CD14-positive monocyte (primary cell): ENCODE measurements at regions not wholly inside any gene's neighbourhood (a gene's known extent, or its start where the extent isn't known, plus 50 kb on each side); places are given as distances from the start of the nearest gene placed in this dataset.

Experiments used
- DNase-seq, 3 donors: peaks; one replicate each; pipeline ENCODE4 v3.0.0-alpha.2; 2011 to 2022
- H2AFZ ChIP-seq: 2 replicates; pipeline ENCODE4 v1.6.0; 2012; ENCODE audit warnings: mild to moderate bottlenecking, low read depth, low read length, inconsistent platforms; ENCODE audit not compliant: insufficient read depth, poor library complexity, severe bottlenecking
- H3K27ac ChIP-seq, 2 donors: 1 replicate in 1 of 2; 2 replicates in 1 of 2; pipeline ENCODE4 v1.5.1; 2012 to 2013; ENCODE audit warnings: low read length in 2 of 2, control low read depth in 1 of 2, inconsistent platforms in 1 of 2, low read depth in 1 of 2, mild to moderate bottlenecking in 1 of 2
- H3K27me3 ChIP-seq, 2 donors: one replicate each; pipeline versions ENCODE4 v1.6.0 to v1.6.1; 2011 to 2013; ENCODE audit warnings: low read length in 2 of 2; ENCODE audit not compliant: control insufficient read depth in 2 of 2, insufficient read depth in 2 of 2
- H3K36me3 ChIP-seq, 2 donors: replicated peaks in 1 of 2; 1 replicate in 1 of 2; 2 replicates in 1 of 2; pipeline versions ENCODE4 v1.5.1 to v1.6.1; 2012 to 2013; ENCODE audit warnings: low read length in 2 of 2, control low read depth in 1 of 2, inconsistent platforms in 1 of 2, mild to moderate bottlenecking in 1 of 2; ENCODE audit not compliant: insufficient read depth in 2 of 2, control insufficient read depth in 1 of 2
- H3K4me1 ChIP-seq, 2 donors: 1 replicate in 1 of 2; 2 replicates in 1 of 2; pipeline versions ENCODE4 v1.5.1 to v1.6.1; 2012 to 2013; ENCODE audit warnings: low read length in 2 of 2, control low read depth in 1 of 2, inconsistent platforms in 1 of 2, mild to moderate bottlenecking in 1 of 2, moderate library complexity in 1 of 2; ENCODE audit not compliant: insufficient read depth in 2 of 2, control insufficient read depth in 1 of 2
- H3K4me2 ChIP-seq: replicated peaks from 2 replicates; pipeline ENCODE3; 2012; ENCODE audit warnings: low read length, moderate library complexity, mild to moderate bottlenecking; ENCODE audit not compliant: poor library complexity, severe bottlenecking; ENCODE audit errors: extremely low read depth
- H3K4me3 ChIP-seq, 3 experiments: fragments of 200-600 bp in 1 of 3; sonication (generic) in 1 of 3; replicated peaks in 1 of 3; 1 replicate in 2 of 3; 2 replicates in 1 of 3; pipeline ENCODE4 v1.5.1; 2011 to 2013; ENCODE audit warnings: low read length in 3 of 3, mild to moderate bottlenecking in 3 of 3, control low read depth in 2 of 3, low read depth in 2 of 3, inconsistent platforms in 1 of 3, moderate library complexity in 1 of 3
- H3K79me2 ChIP-seq: 2 replicates; pipeline ENCODE4 v1.6.0; 2012; ENCODE audit warnings: mild to moderate bottlenecking, control low read depth, inconsistent platforms, low read length, moderate library complexity; ENCODE audit not compliant: insufficient read depth
- H3K9ac ChIP-seq: 2 replicates; pipeline ENCODE4 v1.6.0; 2017; ENCODE audit warnings: low read length, mild to moderate bottlenecking; ENCODE audit not compliant: insufficient read depth, poor library complexity, severe bottlenecking
- H3K9me3 ChIP-seq, 2 donors: replicated peaks in 1 of 2; 1 replicate in 1 of 2; 2 replicates in 1 of 2; pipeline versions ENCODE4 v1.5.1 to v1.6.1; 2012 to 2013; ENCODE audit warnings: low read length in 2 of 2, control low read depth in 1 of 2; ENCODE audit not compliant: control insufficient read depth in 1 of 2, insufficient read depth in 1 of 2
- H4K20me1 ChIP-seq: 2 replicates; pipeline ENCODE4 v1.6.0; 2012; ENCODE audit warnings: mild to moderate bottlenecking, low read length, control low read depth, moderate library complexity; ENCODE audit not compliant: insufficient read depth
- H3K27ac Mint-ChIP-seq, 7 donors: one replicate each; pipeline ENCODE4 v1.8.0; 2020; ENCODE audit warnings: mild to moderate bottlenecking in 7 of 7, mixed read lengths in 7 of 7, moderate library complexity in 6 of 7, inconsistent platforms in 2 of 7
- H3K27me3 Mint-ChIP-seq, 3 donors: one replicate each; pipeline ENCODE4 v1.8.0; 2021 to 2022; ENCODE audit warnings: low read depth in 3 of 3, mild to moderate bottlenecking in 3 of 3, mixed read lengths in 3 of 3, moderate library complexity in 3 of 3, inconsistent platforms in 1 of 3
- H3K36me3 Mint-ChIP-seq, 2 donors: one replicate each; pipeline ENCODE4 v1.8.0; 2020; ENCODE audit warnings: mixed read lengths in 2 of 2, inconsistent platforms in 1 of 2, mild to moderate bottlenecking in 1 of 2
- H3K4me1 Mint-ChIP-seq: one replicate; pipeline ENCODE4 v1.8.0; 2020; ENCODE audit warnings: mild to moderate bottlenecking, mixed read lengths
- H3K4me3 Mint-ChIP-seq, 2 donors: one replicate each; pipeline ENCODE4 v1.8.0; 2020; ENCODE audit warnings: mild to moderate bottlenecking in 2 of 2, mixed read lengths in 2 of 2, moderate library complexity in 1 of 2
- H3K9me3 Mint-ChIP-seq, 7 donors: one replicate each; pipeline ENCODE4 v1.8.0; 2020 to 2022; ENCODE audit warnings: mixed read lengths in 7 of 7, mild to moderate bottlenecking in 6 of 7, moderate library complexity in 6 of 7, inconsistent platforms in 2 of 7
- WGBS: methylation state at CpG from one replicate; pipeline ENCODE4 v1.1.5; 2013; ENCODE audit warnings: missing lambda C conversion rate; ENCODE audit not compliant: insufficient coverage; 5-methylcytosine and 5-hydroxymethylcytosine counted together
- intact Hi-C, 2 donors: fragments of 100-400 bp; cut with micrococcal nuclease; formaldehyde crosslinking; loops; one replicate each; pipeline versions ENCODE4 v1.15.0 to v1.15.1; 2023
- TF ChIP-seq, protein P1 (sequence below): fragments of 200-600 bp; IDR thresholded peaks from one replicate; pipeline ENCODE4 v1.8.0; 2022; ENCODE audit warnings: antibody characterized with exemption, mild to moderate bottlenecking

DNA sequence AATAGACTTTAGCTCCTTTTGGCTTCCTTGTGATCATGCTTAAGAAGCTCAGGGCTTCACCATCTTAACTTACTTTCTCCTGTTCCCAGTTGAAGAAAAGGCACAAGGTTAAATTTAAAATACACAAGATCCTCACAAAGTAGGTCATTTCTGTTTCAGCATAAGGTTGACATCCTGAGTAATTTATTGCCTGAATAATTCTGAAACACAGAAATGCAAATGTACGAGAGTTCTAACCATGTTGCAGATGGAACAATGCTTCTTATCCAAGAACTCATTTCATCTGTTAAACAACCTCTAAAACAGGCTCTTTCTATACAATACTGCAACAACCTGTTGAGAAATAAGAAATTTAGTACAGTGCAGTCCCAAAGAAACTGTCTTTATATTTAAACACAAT lies 395.2 kb downstream of the BCL11A start:
- peaks cover 6% of the 10 kb centered on the region for H3K4me1 Mint-ChIP-seq
- TF ChIP-seq, protein P1, sequence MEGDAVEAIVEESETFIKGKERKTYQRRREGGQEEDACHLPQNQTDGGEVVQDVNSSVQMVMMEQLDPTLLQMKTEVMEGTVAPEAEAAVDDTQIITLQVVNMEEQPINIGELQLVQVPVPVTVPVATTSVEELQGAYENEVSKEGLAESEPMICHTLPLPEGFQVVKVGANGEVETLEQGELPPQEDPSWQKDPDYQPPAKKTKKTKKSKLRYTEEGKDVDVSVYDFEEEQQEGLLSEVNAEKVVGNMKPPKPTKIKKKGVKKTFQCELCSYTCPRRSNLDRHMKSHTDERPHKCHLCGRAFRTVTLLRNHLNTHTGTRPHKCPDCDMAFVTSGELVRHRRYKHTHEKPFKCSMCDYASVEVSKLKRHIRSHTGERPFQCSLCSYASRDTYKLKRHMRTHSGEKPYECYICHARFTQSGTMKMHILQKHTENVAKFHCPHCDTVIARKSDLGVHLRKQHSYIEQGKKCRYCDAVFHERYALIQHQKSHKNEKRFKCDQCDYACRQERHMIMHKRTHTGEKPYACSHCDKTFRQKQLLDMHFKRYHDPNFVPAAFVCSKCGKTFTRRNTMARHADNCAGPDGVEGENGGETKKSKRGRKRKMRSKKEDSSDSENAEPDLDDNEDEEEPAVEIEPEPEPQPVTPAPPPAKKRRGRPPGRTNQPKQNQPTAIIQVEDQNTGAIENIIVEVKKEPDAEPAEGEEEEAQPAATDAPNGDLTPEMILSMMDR = no peak
- H2AFZ ChIP-seq = no peak overlapping the region
- intact Hi-C loops = no loop called here
- 100% methylated on average over 1 of the region's 1 CpG for WGBS
- DNase-seq = no peak
- no peaks in the 10 kb centered on the region for H4K20me1 ChIP-seq
- no peak overlapping the region for H3K27ac Mint-ChIP-seq
- no peak overlapping the region for H3K4me2 ChIP-seq
- H3K36me3 Mint-ChIP-seq = no peaks in the 10 kb centered on the region
- H3K9ac ChIP-seq = no peak overlapping the region
- no peaks in the 10 kb centered on the region for H3K27me3 ChIP-seq
- no peaks in the 10 kb centered on the region for H3K79me2 ChIP-seq
- H3K27me3 Mint-ChIP-seq = peaks cover 0 to 2% (median 0%) of the 10 kb centered on the region in 3 donors
- H3K27ac ChIP-seq = no peak overlapping the region
- H3K36me3 ChIP-seq = no peaks in the 10 kb centered on the region
- no peaks in the 10 kb centered on the region for H3K9me3 ChIP-seq
- H3K4me1 ChIP-seq = no peaks in the 10 kb centered on the region
- H3K4me3 Mint-ChIP-seq = no peak overlapping the region
- H3K4me3 ChIP-seq = no peak overlapping the region
- H3K9me3 Mint-ChIP-seq = peaks cover 0 to 1% (median 0%) of the 10 kb centered on the region in 7 donors

DNA sequence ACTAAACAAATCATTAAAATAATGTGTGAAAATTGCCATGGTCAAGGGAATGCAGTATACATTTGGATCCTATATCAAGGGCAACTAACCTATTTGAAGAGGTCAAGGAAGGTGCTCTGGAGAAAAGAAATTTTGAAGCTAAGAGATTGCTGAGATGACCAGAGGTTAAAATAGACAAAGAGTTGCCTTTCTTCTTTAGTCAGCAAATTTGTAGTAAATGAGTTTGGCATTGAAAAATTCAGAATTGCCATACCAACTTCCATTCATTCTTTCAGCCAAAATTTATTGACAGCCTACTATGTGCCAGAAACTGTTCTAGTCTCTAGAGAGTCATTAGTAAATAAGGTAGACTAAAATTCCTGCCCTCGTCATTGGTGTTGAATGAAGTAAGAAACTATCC lies 396.2 kb downstream of the BCL11A start:
- H3K4me3 Mint-ChIP-seq = no peak overlapping the region
- no peaks in the 10 kb centered on the region for H3K36me3 Mint-ChIP-seq
- TF ChIP-seq, protein P1 = no peak
- Histone ChIP-seq H3K9me3 (no peaks in the 10 kb centered on the region), H4K20me1 (no peaks in the 10 kb centered on the region), H3K4me3 (no peak overlapping the region), H3K27ac (no peak overlapping the region), H2AFZ (no peak overlapping the region), H3K79me2 (no peaks in the 10 kb centered on the region), H3K9ac (no peak overlapping the region), H3K4me2 (no peak overlapping the region), H3K27me3 (no peaks in the 10 kb centered on the region), H3K4me1 (no peaks in the 10 kb centered on the region), H3K36me3 (no peaks in the 10 kb centered on the region)
- peaks cover 0 to 3% (median 0%) of the 10 kb centered on the region in 7 donors for H3K9me3 Mint-ChIP-seq
- WGBS = 80% methylated on average over 1 of the region's 1 CpG
- H3K27me3 Mint-ChIP-seq = peaks cover 0 to 2% (median 0%) of the 10 kb centered on the region in 3 donors
- no peak for DNase-seq
- intact Hi-C loops = no loop called here
- H3K4me1 Mint-ChIP-seq = peaks cover 6% of the 10 kb centered on the region
- no peak overlapping the region for H3K27ac Mint-ChIP-seq
